Tibial nerve (tissue), 4 donors: ENCODE measurements at regions not wholly inside any gene's neighbourhood (a gene's known extent, or its start where the extent isn't known, plus 50 kb on each side); places are given as distances from the start of the nearest gene placed in this dataset.

Experiments used
- DNase-seq, 2 donors: peaks; one replicate each; pipeline ENCODE4 v3.0.0-alpha.2; 2019; ENCODE audit warnings: low spot score in 2 of 2
- H3K27ac ChIP-seq, 4 donors: fragments of 200-600 bp; sonication (generic) in 3 of 4; one replicate each; pipeline ENCODE4 v1.5.1; 2017 to 2019; ENCODE audit warnings: mild to moderate bottlenecking in 1 of 4
- H3K27me3 ChIP-seq, 2 donors: fragments of 200-600 bp; sonication (generic) in 1 of 2; one replicate each; pipeline versions ENCODE4 v1.5.1 to v1.6.0; 2017 to 2019
- H3K36me3 ChIP-seq, 3 donors: fragments of 200-600 bp; sonication (generic); one replicate each; pipeline ENCODE4 v1.5.1; 2018 to 2019
- H3K4me1 ChIP-seq, 4 donors: fragments of 200-600 bp; sonication (generic) in 3 of 4; one replicate each; pipeline ENCODE4 v1.5.1; 2017 to 2019
- H3K4me3 ChIP-seq, 4 donors: fragments of 200-600 bp; sonication (generic) in 3 of 4; one replicate each; pipeline ENCODE4 v1.5.1; 2017 to 2019; ENCODE audit warnings: mild to moderate bottlenecking in 1 of 4, moderate library complexity in 1 of 4
- H3K9me3 ChIP-seq, 4 donors: fragments of 200-600 bp; sonication (generic) in 3 of 4; one replicate each; pipeline ENCODE4 v1.5.1; 2017 to 2019
- EP300 ChIP-seq, 2 donors: sonication (generic); formaldehyde crosslinking; IDR thresholded peaks; one replicate each; pipeline ENCODE4 v1.6.1; 2017; ENCODE audit warnings: antibody characterized with exemption in 2 of 2, mild to moderate bottlenecking in 1 of 2
- POLR2A ChIP-seq, 2 donors: fragments of 450-650 bp; IDR thresholded peaks; one replicate each; pipeline ENCODE4 v1.6.1; 2017; ENCODE audit warnings: antibody characterized with exemption in 2 of 2, mild to moderate bottlenecking in 2 of 2, moderate library complexity in 2 of 2
- WGBS, 2 donors: methylation state at CpG; one replicate each; pipeline ENCODE4 v1.1.5; 2018; 5-methylcytosine and 5-hydroxymethylcytosine counted together
- TF ChIP-seq, protein P1 (sequence below), 5 experiments: fragments of 200-600 bp in 3 of 5; fragments of 450-650 bp in 2 of 5; sonication (generic) in 3 of 5; IDR thresholded peaks; one replicate each; pipeline ENCODE4 v1.5.1; 2016 to 2019; ENCODE audit warnings: antibody characterized with exemption in 5 of 5, mild to moderate bottlenecking in 3 of 5, moderate library complexity in 2 of 5

DNA sequence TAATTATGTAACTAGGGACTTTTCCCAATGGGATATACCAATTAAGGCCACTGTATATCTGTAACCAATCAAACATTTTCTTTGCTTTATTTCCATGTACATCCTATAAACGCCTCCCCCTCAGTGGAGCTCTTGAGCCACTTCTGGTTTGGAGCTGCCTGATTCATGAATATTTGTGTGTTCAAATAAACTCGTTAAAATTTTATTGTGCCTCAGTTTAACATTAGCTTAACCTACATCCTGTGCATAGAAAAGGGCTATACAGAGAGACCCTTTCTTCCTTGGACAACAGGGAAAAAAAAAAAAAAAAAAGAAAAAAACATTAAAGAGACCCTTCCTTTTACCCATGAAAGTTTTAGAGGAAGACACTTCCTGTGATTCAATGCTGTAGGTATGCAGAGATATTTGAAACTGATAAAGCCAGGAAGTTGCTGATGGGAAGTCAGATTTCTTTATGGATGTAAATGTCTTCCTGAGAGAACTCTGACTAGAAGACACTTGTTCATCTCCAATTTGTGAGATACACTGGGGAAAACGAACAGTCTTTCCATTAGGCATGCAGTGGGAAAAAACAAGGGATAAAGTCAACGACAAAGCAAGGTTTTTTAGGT lies 614.6 kb upstream of the SOX11 start:
- H3K36me3 ChIP-seq = no peaks in the 10 kb centered on the region
- 34 to 62% methylated on average over 4 of the region's 4 CpGs for WGBS, 2 donors
- H3K4me3 ChIP-seq = no peak overlapping the region
- H3K27ac ChIP-seq = no peak overlapping the region
- TF ChIP-seq, protein P1, sequence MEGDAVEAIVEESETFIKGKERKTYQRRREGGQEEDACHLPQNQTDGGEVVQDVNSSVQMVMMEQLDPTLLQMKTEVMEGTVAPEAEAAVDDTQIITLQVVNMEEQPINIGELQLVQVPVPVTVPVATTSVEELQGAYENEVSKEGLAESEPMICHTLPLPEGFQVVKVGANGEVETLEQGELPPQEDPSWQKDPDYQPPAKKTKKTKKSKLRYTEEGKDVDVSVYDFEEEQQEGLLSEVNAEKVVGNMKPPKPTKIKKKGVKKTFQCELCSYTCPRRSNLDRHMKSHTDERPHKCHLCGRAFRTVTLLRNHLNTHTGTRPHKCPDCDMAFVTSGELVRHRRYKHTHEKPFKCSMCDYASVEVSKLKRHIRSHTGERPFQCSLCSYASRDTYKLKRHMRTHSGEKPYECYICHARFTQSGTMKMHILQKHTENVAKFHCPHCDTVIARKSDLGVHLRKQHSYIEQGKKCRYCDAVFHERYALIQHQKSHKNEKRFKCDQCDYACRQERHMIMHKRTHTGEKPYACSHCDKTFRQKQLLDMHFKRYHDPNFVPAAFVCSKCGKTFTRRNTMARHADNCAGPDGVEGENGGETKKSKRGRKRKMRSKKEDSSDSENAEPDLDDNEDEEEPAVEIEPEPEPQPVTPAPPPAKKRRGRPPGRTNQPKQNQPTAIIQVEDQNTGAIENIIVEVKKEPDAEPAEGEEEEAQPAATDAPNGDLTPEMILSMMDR (IDR thresholded peaks at IDR 0.05) = no peak
- TF ChIP-seq EP300 (IDR thresholded peaks at IDR 0.05) = no peak
- no peak for TF ChIP-seq POLR2A (IDR thresholded peaks at IDR 0.05)
- no peaks in the 10 kb centered on the region for H3K27me3 ChIP-seq
- DNase-seq = no peak
- H3K4me1 ChIP-seq = no peaks in the 10 kb centered on the region
- no peaks in the 10 kb centered on the region for H3K9me3 ChIP-seq

DNA sequence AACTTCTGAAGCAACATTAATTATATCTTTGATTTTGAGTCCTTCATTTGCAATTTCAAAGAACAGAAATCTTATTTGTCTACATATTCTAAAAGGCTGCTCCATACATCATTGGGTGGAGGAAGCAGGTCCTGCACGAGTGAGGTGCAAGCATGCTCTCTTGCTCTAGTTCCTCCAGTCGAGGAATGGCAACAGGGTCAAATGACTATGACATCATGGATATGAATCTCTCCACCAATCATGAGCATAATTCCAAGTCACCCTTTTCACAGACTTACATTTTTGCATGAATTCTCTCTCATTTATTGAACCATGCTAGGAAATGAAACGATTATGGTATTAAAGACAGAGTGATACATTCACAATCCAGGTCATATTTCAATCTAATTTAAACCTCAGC lies 608.8 kb upstream of the SOX11 start:
- Histone ChIP-seq H3K4me3 (no peak overlapping the region), H3K9me3 (no peaks in the 10 kb centered on the region), H3K36me3 (no peaks in the 10 kb centered on the region), H3K27ac (no peak overlapping the region), H3K4me1 (no peaks in the 10 kb centered on the region), H3K27me3 (no peaks in the 10 kb centered on the region)
- no peak for DNase-seq
- TF ChIP-seq EP300 (IDR thresholded peaks at IDR 0.05) = no peak
- no peak for TF ChIP-seq POLR2A (IDR thresholded peaks at IDR 0.05)
- TF ChIP-seq, protein P1 (IDR thresholded peaks at IDR 0.05) = no peak
- 71 to 75% methylated on average over 3 of the region's 3 CpGs for WGBS, 2 donors

DNA sequence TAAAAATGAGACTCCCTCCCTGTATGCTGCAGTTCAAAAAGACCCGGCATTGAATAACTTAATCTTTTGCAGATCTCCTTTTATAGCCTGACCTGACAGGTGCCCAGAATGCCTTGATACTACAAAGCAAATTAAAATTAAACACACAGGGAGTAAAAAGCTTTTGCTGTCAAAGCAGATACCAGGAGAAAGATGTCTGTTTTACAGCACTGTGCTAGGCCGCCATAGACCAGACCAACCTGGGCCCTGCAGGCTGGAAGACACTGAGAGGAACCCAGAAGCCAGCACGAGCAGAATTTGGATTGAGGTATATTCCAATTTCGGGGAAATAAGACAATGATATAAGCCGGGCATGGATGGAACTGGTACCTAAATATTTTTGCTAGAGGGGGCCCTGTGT lies 602.8 kb upstream of the SOX11 start:
- no peak for TF ChIP-seq EP300 (IDR thresholded peaks at IDR 0.05)
- TF ChIP-seq POLR2A (IDR thresholded peaks at IDR 0.05) = no peak
- TF ChIP-seq, protein P1 (IDR thresholded peaks at IDR 0.05) = no peak
- DNase-seq = no peak
- H3K4me3 ChIP-seq = no peak overlapping the region
- peaks cover 0 to 5% (median 0%) of the 10 kb centered on the region in 4 donors for H3K9me3 ChIP-seq
- WGBS, 2 donors = 84 to 87% methylated on average over 5 of the region's 5 CpGs
- H3K4me1 ChIP-seq = no peaks in the 10 kb centered on the region
- H3K36me3 ChIP-seq = no peaks in the 10 kb centered on the region
- no peaks in the 10 kb centered on the region for H3K27me3 ChIP-seq
- no peak overlapping the region for H3K27ac ChIP-seq

DNA sequence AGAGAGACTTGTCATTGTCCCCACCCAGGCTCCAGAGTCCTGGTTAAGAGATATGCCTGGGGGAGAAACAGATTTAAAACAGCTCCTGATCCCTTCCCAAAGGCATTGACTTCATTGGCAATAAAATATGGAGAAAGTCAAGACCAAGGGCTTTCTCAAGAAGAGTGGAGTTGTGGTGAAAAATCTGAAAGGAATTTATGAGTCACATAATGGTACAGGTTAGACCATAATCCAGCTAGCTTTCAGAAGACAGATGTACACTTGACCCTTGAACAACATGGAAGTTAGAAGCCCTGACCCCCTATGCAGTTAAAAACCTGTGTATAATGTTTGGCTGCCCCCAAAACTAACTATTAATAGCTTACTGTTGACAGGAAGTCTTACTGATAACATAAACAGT lies 599.1 kb upstream of the SOX11 start:
- Histone ChIP-seq H3K27ac (no peak overlapping the region), H3K4me1 (no peaks in the 10 kb centered on the region), H3K9me3 (peaks cover 0 to 19% (median 0%) of the 10 kb centered on the region in 4 donors), H3K4me3 (no peak overlapping the region), H3K36me3 (no peaks in the 10 kb centered on the region), H3K27me3 (no peaks in the 10 kb centered on the region)
- TF ChIP-seq EP300 (IDR thresholded peaks at IDR 0.05) = no peak
- no peak for TF ChIP-seq POLR2A (IDR thresholded peaks at IDR 0.05)
- TF ChIP-seq, protein P1 (IDR thresholded peaks at IDR 0.05) = no peak
- no peak for DNase-seq

DNA sequence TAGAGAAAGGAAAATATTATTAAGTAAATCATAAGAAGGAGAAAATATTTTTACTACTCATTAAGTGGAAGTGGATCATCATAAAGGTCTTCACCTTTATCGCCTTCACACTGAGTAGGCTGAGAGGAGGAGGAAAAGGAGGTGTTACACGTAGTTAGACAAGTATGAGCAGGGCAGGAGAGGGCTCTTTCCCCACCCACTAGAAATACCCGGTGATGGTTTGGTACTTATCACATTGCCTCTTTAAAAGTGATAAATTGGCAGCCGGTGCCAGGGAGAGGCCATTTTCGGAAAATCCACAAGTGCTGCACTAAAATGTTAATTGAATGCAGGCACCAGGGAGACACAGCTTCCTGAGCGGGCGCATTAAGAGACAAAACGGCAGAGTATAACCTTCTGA lies 598.7 kb upstream of the SOX11 start:
- Histone ChIP-seq H3K9me3 (peaks cover 0 to 19% (median 0%) of the 10 kb centered on the region in 4 donors), H3K27me3 (no peaks in the 10 kb centered on the region), H3K27ac (no peak overlapping the region), H3K4me1 (no peaks in the 10 kb centered on the region), H3K4me3 (no peak overlapping the region), H3K36me3 (no peaks in the 10 kb centered on the region)
- WGBS, 2 donors = 62 to 80% methylated on average over 8 of the region's 8 CpGs
- no peak for DNase-seq
- TF ChIP-seq, protein P1 (IDR thresholded peaks at IDR 0.05) = no peak
- no peak for TF ChIP-seq EP300 (IDR thresholded peaks at IDR 0.05)
